WI38 (cell line): ENCODE measurements at regions not wholly inside any gene's neighbourhood (a gene's known extent, or its start where the extent isn't known, plus 50 kb on each side); places are given as distances from the start of the nearest gene placed in this dataset.

Source experiments
- H3K4me3 ChIP-seq: 2 replicates; pipeline ENCODE4 v1.5.1; 2011; ENCODE audit warnings: low read depth, mild to moderate bottlenecking, control low read depth, low read length
- CTCF ChIP-seq: IDR thresholded peaks from 2 replicates; pipeline ENCODE4 v1.5.1; 2012; ENCODE audit warnings: low read depth, mild to moderate bottlenecking, control low read depth, low read length

- no peak for TF ChIP-seq CTCF
- H3K4me3 ChIP-seq: no peak overlapping the region
Observed at GRCh38 chr4:181753207-181753606, 490.0 kb upstream of the TENM3 start.

- no peak for TF ChIP-seq CTCF
- no peak overlapping the region for H3K4me3 ChIP-seq
Observed at GRCh38 chr4:181755846-181756245, 487.4 kb upstream of the TENM3 start.

GRCh38 chr4:181756451-181757095 is 486.6 kb upstream of the TENM3 start:
- no peak for TF ChIP-seq CTCF

GRCh38 chr4:181757098-181757497 is 486.1 kb upstream of the TENM3 start:
- TF ChIP-seq CTCF: no peak
- H3K4me3 ChIP-seq: no peak overlapping the region

More at GRCh38 chr4:181756451-181757095, 486.6 kb upstream of the TENM3 start:
- H3K4me3 ChIP-seq: no peak overlapping the region

- no peak for TF ChIP-seq CTCF
- H3K4me3 ChIP-seq: no peak overlapping the region
Observed at GRCh38 chr4:181757910-181758660, 485.1 kb upstream of the TENM3 start.

- no peak for TF ChIP-seq CTCF
Observed at GRCh38 chr4:181760560-181760959, 482.6 kb upstream of the TENM3 start.

GRCh38 chr4:181761156-181761555 is 482.0 kb upstream of the TENM3 start:
- TF ChIP-seq CTCF: no peak
- no peak overlapping the region for H3K4me3 ChIP-seq

More at GRCh38 chr4:181760560-181760959, 482.6 kb upstream of the TENM3 start:
- no peak overlapping the region for H3K4me3 ChIP-seq
